ENCODE measurements at regions not wholly inside any gene's neighbourhood (a gene's known extent, or its start where the extent isn't known, plus 50 kb on each side); places are given as distances from the start of the nearest gene placed in this dataset.

- no peaks in the 10 kb centered on the region for H4K20me1 ChIP-seq
- no peaks in the 10 kb centered on the region for H3K27me3 ChIP-seq
- 0 out of 22 replicates have a peak, but pooled peaks cover 0 to 2% (median 0%) of the 10 kb centered on the region in 11 experiments for H3K36me3 ChIP-seq
- peak overlapping the region in 5 of 11 experiments; percentile 23 to 75 (median 66); a peak in 8 of 22 replicates for H3K9ac ChIP-seq
- peak overlapping the region in 6 of 11 experiments; percentile 4 to 93 (median 80); a peak in 10 of 22 replicates for H3K4me2 ChIP-seq
- TF ChIP-seq Cebpa-rat (IDR thresholded peaks at IDR 0.05), result no peak
- H3K4me3 ChIP-seq, result no peak overlapping the region
- peaks cover 0 to 15% (median 0%) of the 10 kb centered on the region in 11 experiments; a peak in 2 of 22 replicates for H3K9me3 ChIP-seq (replicated peaks in 1 of 11)
- peaks cover 0 to 67% (median 33%) of the 10 kb centered on the region in 10 experiments; a peak in 15 of 20 replicates for H3K4me1 ChIP-seq
- peak overlapping the region in 8 of 11 experiments; percentile 6 to 90 (median 74); a peak in 14 of 22 replicates for H3K27ac ChIP-seq
These were observed 122.7 kb downstream of the SLC38A6 start for GRCh38 chr14:61103541-61104339.

- Histone ChIP-seq H3K4me3 (no peak overlapping the region), H3K9ac (peak overlapping the region in 6 of 11 experiments; percentile 23 to 75 (median 64); a peak in 10 of 22 replicates), H3K9me3 (replicated peaks in 1 of 11) (peaks cover 0 to 23% (median 6%) of the 10 kb centered on the region in 11 experiments; a peak in 11 of 22 replicates), H3K36me3 (peaks cover 0 to 3% (median 0%) of the 10 kb centered on the region in 11 experiments; a peak in 1 of 22 replicates), H3K27ac (peak overlapping the region in 9 of 11 experiments; percentile 23 to 90 (median 68); a peak in 15 of 22 replicates), H3K4me1 (peaks cover 0 to 67% (median 33%) of the 10 kb centered on the region in 10 experiments; a peak in 15 of 20 replicates), H3K4me2 (peak overlapping the region in 6 of 11 experiments; percentile 28 to 93 (median 80); a peak in 12 of 22 replicates), H3K27me3 (no peaks in the 10 kb centered on the region), H4K20me1 (no peaks in the 10 kb centered on the region)
- no peak; a peak in 1 of 22 replicates for TF ChIP-seq Cebpa-rat (IDR thresholded peaks at IDR 0.05)
These were observed 121.8 kb downstream of the SLC38A6 start for GRCh38 chr14:61102549-61103466.

Data from BLaER1 treated with 17β-estradiol and CSF1 and Interleukin-3, amounts not matched to agents 10 nM and 100 nM (cell line).